H1 (cell line): ENCODE measurements at regions not wholly inside any gene's neighbourhood (a gene's known extent, or its start where the extent isn't known, plus 50 kb on each side); places are given as distances from the start of the nearest gene placed in this dataset.

Experiments used
- CTCF ChIA-PET: fragments of 300-600 bp; sonication (Branson Sonifier 250); formaldehyde crosslinking; loops from one replicate; lab custom pipeline; 2021; ENCODE audit not compliant: partially characterized antibody; lab: Charles Lee
- POLR2A ChIA-PET: fragments of 300-600 bp; sonication (Branson Sonifier 250); formaldehyde crosslinking; loops from one replicate; lab custom pipeline; 2021; ENCODE audit warnings: inconsistent platforms; ENCODE audit not compliant: partially characterized antibody; lab: Charles Lee
- DNase-seq, 2 experiments: peaks; one replicate each; pipeline versions ENCODE4 v3.0.0 to v3.0.0-alpha.2; 2010 to 2022; ENCODE audit warnings: low spot score in 2 of 2, low read depth in 1 of 2, mixed read lengths in 1 of 2
- FAIRE-seq: peaks from 2 replicates; lab custom pipeline; 2011; peaks lifted over from hg19 to GRCh38; lab: Jason Lieb, UNC
- H2AFZ ChIP-seq: 2 replicates; pipeline ENCODE4 v1.8.1; 2012; ENCODE audit warnings: low read length, inconsistent platforms
- H2AK5ac ChIP-seq: 2 replicates; pipeline ENCODE4 v1.6.1; 2013; ENCODE audit warnings: low read depth, low read length
- H2BK120ac ChIP-seq: replicated peaks from 2 replicates; pipeline ENCODE3; 2013; ENCODE audit warnings: low read depth, low read length, inconsistent platforms
- H2BK12ac ChIP-seq: 2 replicates; pipeline ENCODE4 v1.6.1; 2013; ENCODE audit warnings: low read depth, low read length
- H2BK15ac ChIP-seq: 2 replicates; pipeline ENCODE4 v1.6.1; 2013; ENCODE audit warnings: low read length
- H2BK20ac ChIP-seq: 2 replicates; pipeline ENCODE4 v1.6.1; 2013; ENCODE audit warnings: low read length
- H2BK5ac ChIP-seq: 2 replicates; pipeline ENCODE4 v1.6.1; 2013; ENCODE audit warnings: low read depth, low read length
- H3K14ac ChIP-seq: 2 replicates; pipeline ENCODE4 v1.6.1; 2013; ENCODE audit warnings: inconsistent platforms; ENCODE audit not compliant: insufficient read length
- H3K18ac ChIP-seq: 2 replicates; pipeline ENCODE4 v1.6.1; 2013; ENCODE audit warnings: low read length; ENCODE audit errors: extremely low read depth
- H3K23ac ChIP-seq: 2 replicates; pipeline ENCODE4 v1.6.1; 2013; ENCODE audit warnings: inconsistent platforms; ENCODE audit not compliant: insufficient read length
- H3K23me2 ChIP-seq: 2 replicates; pipeline ENCODE4 v1.6.1; 2013; ENCODE audit warnings: low read depth, low read length
- H3K27ac ChIP-seq: 2 replicates; pipeline ENCODE4 v1.6.1; 2011; ENCODE audit warnings: low read depth, low read length, inconsistent platforms
- H3K27me3 ChIP-seq, 4 experiments: replicated peaks in 1 of 4; 1 replicate in 1 of 4; 2 replicates in 3 of 4; pipeline versions ENCODE4 v1.6.1 to v1.8.1; 2011 to 2013; ENCODE audit warnings: low read length in 3 of 4, mild to moderate bottlenecking in 3 of 4, inconsistent platforms in 2 of 4, mixed read lengths in 2 of 4, moderate library complexity in 1 of 4; ENCODE audit not compliant: control insufficient read depth in 3 of 4, insufficient read depth in 3 of 4; ENCODE audit errors: extremely low read depth in 1 of 4
- H3K36me3 ChIP-seq, 4 experiments: 2 replicates each; pipeline versions ENCODE4 v1.6.1 to v1.8.1; 2011 to 2013; ENCODE audit warnings: mild to moderate bottlenecking in 4 of 4, low read length in 3 of 4, moderate library complexity in 2 of 4, control low read depth in 1 of 4, inconsistent platforms in 1 of 4; ENCODE audit not compliant: insufficient read depth in 4 of 4, control insufficient read depth in 2 of 4
- H3K4ac ChIP-seq: replicated peaks from 2 replicates; pipeline ENCODE3; 2013; ENCODE audit warnings: low read length, low read depth, mixed read lengths, inconsistent platforms; ENCODE audit not compliant: insufficient read length
- H3K4me1 ChIP-seq, 4 experiments: replicated peaks in 1 of 4; 1 replicate in 1 of 4; 2 replicates in 3 of 4; pipeline versions ENCODE4 v1.6.1 to v1.8.1; 2011 to 2013; ENCODE audit warnings: low read length in 3 of 4, inconsistent platforms in 2 of 4, mixed read lengths in 1 of 4; ENCODE audit not compliant: insufficient read depth in 4 of 4, control insufficient read depth in 3 of 4
- H3K4me2 ChIP-seq, 2 experiments: 2 replicates each; pipeline versions ENCODE4 v1.6.1 to v1.8.1; 2011 to 2013; ENCODE audit warnings: low read depth in 2 of 2, low read length in 2 of 2, control low read depth in 1 of 2, inconsistent platforms in 1 of 2, mild to moderate bottlenecking in 1 of 2; ENCODE audit not compliant: insufficient read depth in 1 of 2
- H3K4me3 ChIP-seq, 4 experiments: fragments of 200-600, 300-600 bp in 1 of 4; sonication (generic), shearing (Covaris generic), sonication (Bioruptor Twin) in 1 of 4; 2 replicates each; pipeline versions ENCODE4 v1.5.1 to v1.8.1; 2011 to 2016; ENCODE audit warnings: low read length in 4 of 4, low read depth in 3 of 4, control low read depth in 2 of 4, inconsistent platforms in 2 of 4, mild to moderate bottlenecking in 2 of 4, mixed read lengths in 1 of 4, moderate library complexity in 1 of 4; ENCODE audit not compliant: insufficient read depth in 2 of 4; ENCODE audit errors: extremely low read depth in 1 of 4
- H3K56ac ChIP-seq: replicated peaks from 2 replicates; pipeline ENCODE3; 2013; ENCODE audit warnings: low read depth, mild to moderate bottlenecking, mixed read lengths, low read length, inconsistent platforms; ENCODE audit not compliant: insufficient read length
- H3K79me1 ChIP-seq: 2 replicates; pipeline ENCODE4 v1.6.1; 2013; ENCODE audit warnings: low read depth, low read length, control low read depth
- H3K79me2 ChIP-seq, 2 experiments: 2 replicates each; pipeline versions ENCODE4 v1.6.1 to v1.8.1; 2012 to 2013; ENCODE audit warnings: low read length in 2 of 2, mild to moderate bottlenecking in 2 of 2, inconsistent platforms in 1 of 2; ENCODE audit not compliant: insufficient read depth in 2 of 2, control insufficient read depth in 1 of 2
- H3K9ac ChIP-seq, 4 experiments: replicated peaks in 1 of 4; 1 replicate in 1 of 4; 2 replicates in 3 of 4; pipeline versions ENCODE4 v1.6.1 to v1.8.1; 2011 to 2013; ENCODE audit warnings: low read depth in 3 of 4, low read length in 3 of 4, control low read depth in 2 of 4, mild to moderate bottlenecking in 2 of 4, moderate library complexity in 2 of 4, inconsistent platforms in 1 of 4; ENCODE audit errors: extremely low read depth in 1 of 4
- H3K9me3 ChIP-seq, 2 experiments: 2 replicates each; pipeline versions ENCODE4 v1.6.1 to v1.8.1; 2012 to 2013; ENCODE audit warnings: mild to moderate bottlenecking in 2 of 2, moderate library complexity in 2 of 2, control low read depth in 1 of 2, inconsistent platforms in 1 of 2, low read depth in 1 of 2, low read length in 1 of 2, mixed read lengths in 1 of 2; ENCODE audit not compliant: insufficient read depth in 2 of 2
- H4K20me1 ChIP-seq, 2 experiments: replicated peaks in 1 of 2; 2 replicates each; pipeline versions ENCODE3 to v1.8.1; 2011 to 2013; ENCODE audit warnings: inconsistent platforms in 2 of 2, low read length in 2 of 2, mild to moderate bottlenecking in 1 of 2; ENCODE audit not compliant: insufficient read depth in 2 of 2, control insufficient read depth in 1 of 2
- H4K5ac ChIP-seq: 2 replicates; pipeline ENCODE4 v1.6.1; 2013; ENCODE audit warnings: low read length, low read depth, mixed read lengths, inconsistent platforms; ENCODE audit not compliant: insufficient read length
- H4K8ac ChIP-seq: 2 replicates; pipeline ENCODE4 v1.8.0; 2013; ENCODE audit warnings: mild to moderate bottlenecking, moderate library complexity, low read length, inconsistent platforms; ENCODE audit not compliant: insufficient read depth; ENCODE audit errors: extremely low read depth
- H4K91ac ChIP-seq: replicated peaks from 2 replicates; pipeline ENCODE3; 2013; ENCODE audit warnings: low read length, mixed read lengths, inconsistent platforms; ENCODE audit not compliant: insufficient read length
- CREB1 ChIP-seq: IDR thresholded peaks from 2 replicates; pipeline ENCODE4 v1.6.1; 2012; ENCODE audit warnings: inconsistent platforms
- EGR1 ChIP-seq: IDR thresholded peaks from 2 replicates; pipeline ENCODE4 v1.6.1; 2011; ENCODE audit warnings: low read depth, low read length, borderline replicate concordance
- GTF2F1 ChIP-seq: IDR thresholded peaks from 2 replicates; pipeline ENCODE4 v1.6.1; 2012; ENCODE audit warnings: low read depth, low read length, improper control_type of control experiment, borderline replicate concordance
- HDAC2 ChIP-seq, 2 experiments: fragments of 300-600 bp in 1 of 2; sonication (generic) in 1 of 2; IDR thresholded peaks; 2 replicates each; pipeline ENCODE4 v1.6.1; 2011 to 2012; ENCODE audit warnings: low read depth in 2 of 2, low read length in 2 of 2, mild to moderate bottlenecking in 2 of 2, moderate library complexity in 2 of 2, borderline replicate concordance in 1 of 2, inconsistent platforms in 1 of 2
- RBBP5 ChIP-seq: IDR thresholded peaks from 2 replicates; pipeline ENCODE4 v1.7.1; 2012; ENCODE audit warnings: low read depth, mild to moderate bottlenecking, inconsistent platforms, low read length, moderate library complexity, borderline replicate concordance
- SAP30 ChIP-seq: fragments of 300-600 bp; sonication (generic); IDR thresholded peaks from 2 replicates; pipeline ENCODE4 v1.7.1; 2012; ENCODE audit warnings: low read length, moderate library complexity, mild to moderate bottlenecking, inconsistent platforms; ENCODE audit not compliant: insufficient read depth, insufficient replicate concordance
- WGBS, 2 experiments: shearing (Covaris generic) in 1 of 2; methylation state at CpG; one replicate each; pipeline versions ENCODE4 v1.1.6 to v1.1.7; 2013 to 2015; ENCODE audit warnings: low lambda C conversion rate in 2 of 2, mixed read lengths in 2 of 2, inconsistent platforms in 1 of 2, low coverage in 1 of 2, missing lambda C conversion rate in 1 of 2; ENCODE audit not compliant: insufficient replicate concordance in 2 of 2, insufficient coverage in 1 of 2, insufficient read length in 1 of 2; ENCODE audit errors: extremely low coverage in 1 of 2, missing lambda C conversion rate in 1 of 2; 5-methylcytosine and 5-hydroxymethylcytosine counted together
- TF ChIP-seq, protein P1 (sequence below): IDR thresholded peaks from 2 replicates; pipeline ENCODE4 v1.6.1; 2011; ENCODE audit warnings: low read length, improper control_type of control experiment
- TF ChIP-seq, protein P2 (sequence below): IDR thresholded peaks from 2 replicates; pipeline ENCODE4 v1.6.1; 2012; ENCODE audit warnings: inconsistent platforms

GRCh38 chr4:136965478-136965877, 566.8 kb downstream of the PCDH18 start (continued):
- no peak for TF ChIP-seq EGR1

GRCh38 chr4:136962868-136963267, 569.4 kb downstream of the PCDH18 start:
- H3K79me1 ChIP-seq, result no peaks in the 10 kb centered on the region
- H3K9me3 ChIP-seq, result no peaks in the 10 kb centered on the region
- H3K4me3 ChIP-seq, result no peak overlapping the region
- no peak overlapping the region for H3K4me2 ChIP-seq
- no peak overlapping the region for H2BK20ac ChIP-seq
- H4K20me1 ChIP-seq, result no peaks in the 10 kb centered on the region
- no peak overlapping the region for H4K5ac ChIP-seq
- no peak overlapping the region for H3K14ac ChIP-seq
- no peak overlapping the region for H3K18ac ChIP-seq
- no peaks in the 10 kb centered on the region for H3K27me3 ChIP-seq
- H3K9ac ChIP-seq, result no peak overlapping the region
- POLR2A ChIA-PET, result no interaction called here
- 94% methylated on average over 2 of the region's 2 CpGs; no CpG with 5 or more reads in 1 of the 2 experiments for WGBS, 2 experiments
- DNase-seq, result no peak
- H2AK5ac ChIP-seq, result no peak overlapping the region
- H2BK15ac ChIP-seq, result no peak overlapping the region
- H3K36me3 ChIP-seq, result no peaks in the 10 kb centered on the region
- H2BK120ac ChIP-seq, result no peak overlapping the region
- TF ChIP-seq, protein P1, sequence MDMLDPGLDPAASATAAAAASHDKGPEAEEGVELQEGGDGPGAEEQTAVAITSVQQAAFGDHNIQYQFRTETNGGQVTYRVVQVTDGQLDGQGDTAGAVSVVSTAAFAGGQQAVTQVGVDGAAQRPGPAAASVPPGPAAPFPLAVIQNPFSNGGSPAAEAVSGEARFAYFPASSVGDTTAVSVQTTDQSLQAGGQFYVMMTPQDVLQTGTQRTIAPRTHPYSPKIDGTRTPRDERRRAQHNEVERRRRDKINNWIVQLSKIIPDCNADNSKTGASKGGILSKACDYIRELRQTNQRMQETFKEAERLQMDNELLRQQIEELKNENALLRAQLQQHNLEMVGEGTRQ, result no peak
- TF ChIP-seq CREB1, result no peak
- TF ChIP-seq HDAC2 (IDR thresholded peaks at IDR 0.05; ENCODE audit: borderline replicate concordance in 1 of 2, low read depth in 2 of 2, low read length in 2 of 2), result no peak
- TF ChIP-seq SAP30, result no peak
- no peak for TF ChIP-seq RBBP5
- TF ChIP-seq, protein P2, sequence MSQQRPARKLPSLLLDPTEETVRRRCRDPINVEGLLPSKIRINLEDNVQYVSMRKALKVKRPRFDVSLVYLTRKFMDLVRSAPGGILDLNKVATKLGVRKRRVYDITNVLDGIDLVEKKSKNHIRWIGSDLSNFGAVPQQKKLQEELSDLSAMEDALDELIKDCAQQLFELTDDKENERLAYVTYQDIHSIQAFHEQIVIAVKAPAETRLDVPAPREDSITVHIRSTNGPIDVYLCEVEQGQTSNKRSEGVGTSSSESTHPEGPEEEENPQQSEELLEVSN, result no peak
- TF ChIP-seq GTF2F1, result no peak
- TF ChIP-seq EGR1, result no peak
- H3K27ac ChIP-seq, result no peak overlapping the region
- H4K91ac ChIP-seq, result no peak overlapping the region
- no peaks in the 10 kb centered on the region for H3K4me1 ChIP-seq
- no peaks in the 10 kb centered on the region for H3K23me2 ChIP-seq
- no peak overlapping the region for H2BK5ac ChIP-seq
- H3K56ac ChIP-seq, result no peak overlapping the region
- no peak overlapping the region for H3K4ac ChIP-seq
- no peak overlapping the region for H4K8ac ChIP-seq
- no peak overlapping the region for H2BK12ac ChIP-seq
- no peak overlapping the region for H2AFZ ChIP-seq
- H3K79me2 ChIP-seq, result no peaks in the 10 kb centered on the region
- FAIRE-seq, result no peak
- H3K23ac ChIP-seq, result no peak overlapping the region
- CTCF ChIA-PET, result no interaction called here
